ENCODE measurements at regions not wholly inside any gene's neighbourhood (a gene's known extent, or its start where the extent isn't known, plus 50 kb on each side); places are given as distances from the start of the nearest gene placed in this dataset.

DNA sequence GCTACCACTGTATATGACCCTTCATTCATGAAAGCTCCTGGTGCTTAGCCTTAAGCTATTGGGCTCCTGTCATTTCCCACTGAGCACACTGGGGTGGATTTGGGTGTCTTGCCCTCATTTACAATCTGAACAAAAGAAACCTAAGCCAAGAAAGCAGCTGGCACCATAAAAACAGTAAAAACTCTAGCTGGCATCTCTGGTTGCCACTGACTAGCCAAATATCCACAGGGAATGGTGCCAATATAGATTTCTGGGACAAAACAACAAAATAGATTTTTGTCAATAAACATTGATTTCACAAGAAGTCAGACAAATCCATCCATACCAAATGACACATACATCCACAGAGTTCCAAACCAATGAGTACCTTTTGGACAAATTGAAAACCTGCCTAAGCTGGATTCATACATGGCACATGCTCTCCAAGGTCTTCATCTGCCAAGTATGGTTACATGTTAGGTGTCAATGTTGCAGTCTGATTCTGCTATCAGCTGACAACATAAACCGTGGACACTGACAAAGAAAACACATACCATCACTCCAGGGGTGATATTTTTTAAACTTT is 1081.5 kb upstream of the ZEB2 start:
- no peak overlapping the region for H3K4me3 ChIP-seq (ENCODE audit: low read length)
- DNase-seq (ENCODE audit: low read depth): no peak
- no peak for TF ChIP-seq CTCF (conservative IDR thresholded peaks at IDR 0.05; ENCODE audit: low read depth, low read length)

DNA sequence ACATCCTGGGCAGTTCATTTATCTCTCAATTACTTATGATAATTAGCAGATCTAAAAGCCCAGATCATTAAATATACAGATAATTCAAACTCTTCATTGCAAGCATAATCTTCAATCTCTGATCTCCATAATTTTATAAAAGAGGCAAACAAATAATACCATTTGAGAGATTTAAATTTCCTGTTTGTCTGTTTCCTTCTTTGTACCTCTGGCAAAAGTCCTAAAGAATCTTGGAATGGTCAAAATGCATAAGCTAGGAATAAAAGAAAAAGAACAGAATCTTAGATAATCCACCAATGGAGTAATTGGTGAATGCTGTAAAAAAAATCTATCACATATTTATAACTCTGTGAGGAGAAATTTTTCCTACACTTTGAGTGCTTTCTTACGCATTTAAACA is 1080.9 kb upstream of the ZEB2 start:
- no peak overlapping the region for H3K4me3 ChIP-seq (ENCODE audit: low read length)
- no peak for DNase-seq (ENCODE audit: low read depth)
- TF ChIP-seq CTCF (conservative IDR thresholded peaks at IDR 0.05; ENCODE audit: low read depth, low read length): no peak

- no peak overlapping the region for H3K4me3 ChIP-seq (ENCODE audit: low read length)
- TF ChIP-seq CTCF (conservative IDR thresholded peaks at IDR 0.05; ENCODE audit: low read depth, low read length): no peak
- DNase-seq (ENCODE audit: low read depth): peak; percentile 85
Observed at GRCh38 chr2:145599756-145600155, 1079.8 kb upstream of the ZEB2 start.

DNA sequence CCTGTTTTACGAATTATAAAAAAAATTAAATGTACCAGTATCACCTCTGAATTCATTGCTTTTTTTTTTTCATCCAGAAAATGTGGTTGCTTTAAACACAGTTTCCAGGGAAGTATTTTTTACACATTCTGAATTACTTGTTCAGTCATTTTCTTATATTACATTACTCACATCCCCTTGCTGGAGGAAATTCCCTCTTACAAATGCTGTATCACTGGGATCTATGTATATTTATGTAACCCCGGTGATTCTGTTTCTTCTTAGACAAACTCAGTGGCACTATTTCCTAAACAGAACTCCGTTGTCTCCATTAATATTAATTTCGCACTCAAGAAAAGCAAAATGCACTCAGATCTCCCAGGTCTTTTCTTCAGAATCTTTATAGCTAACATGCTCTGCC is 1078.5 kb upstream of the ZEB2 start:
- no peak overlapping the region for H3K4me3 ChIP-seq (ENCODE audit: low read length)
- no peak for DNase-seq (ENCODE audit: low read depth)
- no peak for TF ChIP-seq CTCF (conservative IDR thresholded peaks at IDR 0.05; ENCODE audit: low read depth, low read length)

- TF ChIP-seq CTCF (conservative IDR thresholded peaks at IDR 0.05; ENCODE audit: low read depth, low read length): no peak
- no peak overlapping the region for H3K4me3 ChIP-seq (ENCODE audit: low read length)
- DNase-seq (ENCODE audit: low read depth): no peak
Observed at GRCh38 chr2:145597809-145598208, 1077.9 kb upstream of the ZEB2 start.

GRCh38 chr2:145597006-145597405 is 1077.1 kb upstream of the ZEB2 start:
- DNase-seq (ENCODE audit: low read depth): no peak
- no peak for TF ChIP-seq CTCF (conservative IDR thresholded peaks at IDR 0.05; ENCODE audit: low read depth, low read length)
- no peak overlapping the region for H3K4me3 ChIP-seq (ENCODE audit: low read length)

DNA sequence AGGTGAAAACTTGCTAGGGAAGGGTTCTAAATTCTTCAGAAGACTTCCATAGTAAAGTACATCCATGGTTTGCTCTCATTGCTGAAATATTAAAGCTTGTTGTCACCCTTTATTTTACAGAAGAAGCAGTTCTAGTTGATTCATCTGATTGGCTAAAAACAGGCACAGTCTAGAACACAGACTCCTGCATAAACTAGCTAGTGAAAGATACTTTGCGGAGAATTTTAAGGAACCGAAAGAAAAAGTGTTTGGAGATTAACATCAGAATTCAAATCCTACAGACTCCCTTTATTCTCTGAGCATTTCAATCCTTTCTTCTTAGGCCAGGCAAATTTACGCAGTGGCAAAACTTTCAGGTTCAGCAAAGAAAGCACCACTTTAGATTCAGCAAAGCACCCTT is 1076.5 kb upstream of the ZEB2 start:
- DNase-seq (ENCODE audit: low read depth): no peak
- no peak for TF ChIP-seq CTCF (conservative IDR thresholded peaks at IDR 0.05; ENCODE audit: low read depth, low read length)
- no peak overlapping the region for H3K4me3 ChIP-seq (ENCODE audit: low read length)
